ENCODE measurements at regions not wholly inside any gene's neighbourhood (a gene's known extent, or its start where the extent isn't known, plus 50 kb on each side); places are given as distances from the start of the nearest gene placed in this dataset.
"Not testable (repeated sequence)": the region's sequence is repeated elsewhere in the genome, so short reads cannot be mapped to it uniquely, and the experiment has no call there.

- Mint-ChIP-seq H3K4me1 (peaks cover 28% of the 10 kb centered on the region), H3K27ac (no peak overlapping the region), H3K36me3 (ENCODE audit: low read depth) (peaks cover 86% of the 10 kb centered on the region), H3K27me3 (no peaks in the 10 kb centered on the region), H3K4me3 (no peak overlapping the region), H3K9me3 (peaks cover 15% of the 10 kb centered on the region)
- no peak for DNase-seq
- POLR2A ChIA-PET: no interaction called here
- CTCF ChIA-PET: interaction anchor here (0.6 kb wide), 1 partner anchor 1353 kb away, joined by 4 read pairs; no protein-coding TSS in a partner anchor
Observed at GRCh38 chr7:149584009-149584408, 86.4 kb upstream of the ZNF746 start.

GRCh38 chr7:149580328-149580727 is 82.7 kb upstream of the ZNF746 start:
- Mint-ChIP-seq H3K27ac (no peak overlapping the region), H3K4me1 (peaks cover 28% of the 10 kb centered on the region), H3K27me3 (no peaks in the 10 kb centered on the region), H3K4me3 (no peak overlapping the region), H3K9me3 (peaks cover 38% of the 10 kb centered on the region), H3K36me3 (ENCODE audit: low read depth) (peaks cover 79% of the 10 kb centered on the region)
- DNase-seq: no peak
- CTCF ChIA-PET: interaction anchor here (0.9 to 2.1 kb wide), 2 partner anchors 19 to 44 kb away, joined by 3 to 4 read pairs; no protein-coding TSS in a partner anchor
- POLR2A ChIA-PET: no interaction called here

- H3K4me3 Mint-ChIP-seq, DNase-seq, H3K27me3 Mint-ChIP-seq, H3K27ac Mint-ChIP-seq, POLR2A ChIA-PET: not testable (repeated sequence)
- Mint-ChIP-seq H3K9me3 (peaks cover 42% of the 10 kb centered on the region), H3K36me3 (ENCODE audit: low read depth) (peaks cover 73% of the 10 kb centered on the region), H3K4me1 (peaks cover 28% of the 10 kb centered on the region)
- CTCF ChIA-PET: interaction anchor here (0.8 to 2.1 kb wide), 2 partner anchors 20 to 45 kb away, joined by 3 to 4 read pairs; no protein-coding TSS in a partner anchor
Observed at GRCh38 chr7:149579365-149579764, 81.8 kb upstream of the ZNF746 start.

- Mint-ChIP-seq H3K36me3 (ENCODE audit: low read depth) (peaks cover 61% of the 10 kb centered on the region), H3K9me3 (peaks cover 58% of the 10 kb centered on the region)
- H3K4me1 Mint-ChIP-seq, POLR2A ChIA-PET, H3K27me3 Mint-ChIP-seq, DNase-seq, H3K4me3 Mint-ChIP-seq, H3K27ac Mint-ChIP-seq, CTCF ChIA-PET: not testable (repeated sequence)
Observed at GRCh38 chr7:149574428-149574827, 76.8 kb upstream of the ZNF746 start.

- Mint-ChIP-seq H3K4me1 (no peaks in the 10 kb centered on the region), H3K27ac (no peak overlapping the region), H3K27me3 (no peaks in the 10 kb centered on the region), H3K36me3 (ENCODE audit: low read depth) (peaks cover 56% of the 10 kb centered on the region), H3K4me3 (no peak overlapping the region), H3K9me3 (peaks cover 57% of the 10 kb centered on the region)
- DNase-seq: no peak
- ChIA-PET CTCF (interaction anchor here (0.6 kb wide), 1 partner anchor 328 kb away, joined by 7 read pairs; no protein-coding TSS in a partner anchor), POLR2A (no interaction called here)
Observed at GRCh38 chr7:149573519-149573918, 75.9 kb upstream of the ZNF746 start.

GRCh38 chr7:149572920-149573319 is 75.3 kb upstream of the ZNF746 start:
- H3K27me3 Mint-ChIP-seq, H3K4me1 Mint-ChIP-seq, H3K4me3 Mint-ChIP-seq, DNase-seq, CTCF ChIA-PET, POLR2A ChIA-PET, H3K27ac Mint-ChIP-seq: not testable (repeated sequence)
- H3K36me3 Mint-ChIP-seq (ENCODE audit: low read depth): peaks cover 56% of the 10 kb centered on the region
- H3K9me3 Mint-ChIP-seq: peaks cover 56% of the 10 kb centered on the region

- ChIA-PET POLR2A (no interaction called here), CTCF (no interaction called here)
- Mint-ChIP-seq H3K27ac (no peak overlapping the region), H3K4me3 (no peak overlapping the region), H3K9me3 (peaks cover 46% of the 10 kb centered on the region), H3K36me3 (ENCODE audit: low read depth) (peaks cover 68% of the 10 kb centered on the region), H3K4me1 (peaks cover 3% of the 10 kb centered on the region), H3K27me3 (no peaks in the 10 kb centered on the region)
- DNase-seq: no peak
Observed at GRCh38 chr7:149570784-149571183, 73.2 kb upstream of the ZNF746 start.

- Mint-ChIP-seq H3K9me3 (peaks cover 47% of the 10 kb centered on the region), H3K36me3 (ENCODE audit: low read depth) (peaks cover 75% of the 10 kb centered on the region), H3K4me1 (peaks cover 7% of the 10 kb centered on the region), H3K27me3 (no peaks in the 10 kb centered on the region), H3K27ac (no peak overlapping the region), H3K4me3 (no peak overlapping the region)
- no peak for DNase-seq
- POLR2A ChIA-PET: no interaction called here
- CTCF ChIA-PET: no interaction called here
Observed at GRCh38 chr7:149569726-149570422, 72.3 kb upstream of the ZNF746 start.

GRCh38 chr7:149569025-149569725 is 71.6 kb upstream of the ZNF746 start:
- H3K4me1 Mint-ChIP-seq: peaks cover 7% of the 10 kb centered on the region
- H3K4me3 Mint-ChIP-seq: no peak overlapping the region
- CTCF ChIA-PET: no interaction called here
- DNase-seq: no peak
- no peak overlapping the region for H3K27ac Mint-ChIP-seq
- POLR2A ChIA-PET: no interaction called here
- peaks cover 43% of the 10 kb centered on the region for H3K9me3 Mint-ChIP-seq
- H3K27me3 Mint-ChIP-seq: no peaks in the 10 kb centered on the region
- H3K36me3 Mint-ChIP-seq (ENCODE audit: low read depth): peaks cover 77% of the 10 kb centered on the region

GRCh38 chr7:149568218-149568617 is 70.6 kb upstream of the ZNF746 start:
- CTCF ChIA-PET: interaction anchor here (0.7 to 1.0 kb wide), 2 partner anchors 18 to 73 kb away, joined by 3 read pairs; no protein-coding TSS in a partner anchor
- H3K36me3 Mint-ChIP-seq (ENCODE audit: low read depth): peaks cover 81% of the 10 kb centered on the region

GRCh38 chr7:149566103-149566502 is 68.5 kb upstream of the ZNF746 start:
- ChIA-PET CTCF (no interaction called here), POLR2A (no interaction called here)
- no peak for DNase-seq
- Mint-ChIP-seq H3K36me3 (ENCODE audit: low read depth) (peaks cover 80% of the 10 kb centered on the region), H3K27me3 (no peaks in the 10 kb centered on the region), H3K4me1 (peaks cover 7% of the 10 kb centered on the region), H3K27ac (no peak overlapping the region), H3K9me3 (peaks cover 32% of the 10 kb centered on the region), H3K4me3 (no peak overlapping the region)

More at GRCh38 chr7:149568218-149568617, 70.6 kb upstream of the ZNF746 start:
- H3K4me1 Mint-ChIP-seq: peaks cover 7% of the 10 kb centered on the region
- peaks cover 41% of the 10 kb centered on the region for H3K9me3 Mint-ChIP-seq
- H3K27ac Mint-ChIP-seq: no peak overlapping the region
- POLR2A ChIA-PET: no interaction called here
- H3K4me3 Mint-ChIP-seq: no peak overlapping the region
- no peaks in the 10 kb centered on the region for H3K27me3 Mint-ChIP-seq
- no peak for DNase-seq

GRCh38 chr7:149565096-149565382 is 67.4 kb upstream of the ZNF746 start:
- CTCF ChIA-PET: no interaction called here
- Mint-ChIP-seq H3K27me3 (no peaks in the 10 kb centered on the region), H3K36me3 (ENCODE audit: low read depth) (peaks cover 79% of the 10 kb centered on the region), H3K4me3 (no peak overlapping the region), H3K27ac (no peak overlapping the region), H3K4me1 (peaks cover 10% of the 10 kb centered on the region), H3K9me3 (peaks cover 25% of the 10 kb centered on the region)
- POLR2A ChIA-PET: no interaction called here
- no peak for DNase-seq

GRCh38 chr7:149564340-149565095 is 66.9 kb upstream of the ZNF746 start:
- H3K4me3 Mint-ChIP-seq: no peak overlapping the region
- ChIA-PET CTCF (interaction anchor here (0.6 kb wide), 1 partner anchor 762 kb away, joined by 4 read pairs; no protein-coding TSS in a partner anchor), POLR2A (no interaction called here)
- peaks cover 20% of the 10 kb centered on the region for H3K9me3 Mint-ChIP-seq
- H3K36me3 Mint-ChIP-seq (ENCODE audit: low read depth): peaks cover 77% of the 10 kb centered on the region
- H3K27ac Mint-ChIP-seq: no peak overlapping the region
- no peaks in the 10 kb centered on the region for H3K27me3 Mint-ChIP-seq
- peaks cover 13% of the 10 kb centered on the region for H3K4me1 Mint-ChIP-seq
- DNase-seq: no peak
